ENCODE measurements at regions not wholly inside any gene's neighbourhood (a gene's known extent, or its start where the extent isn't known, plus 50 kb on each side); places are given as distances from the start of the nearest gene placed in this dataset.
A peak's percentile ranks its signal among the peaks of the same experiment; 100 is the strongest.

DNA sequence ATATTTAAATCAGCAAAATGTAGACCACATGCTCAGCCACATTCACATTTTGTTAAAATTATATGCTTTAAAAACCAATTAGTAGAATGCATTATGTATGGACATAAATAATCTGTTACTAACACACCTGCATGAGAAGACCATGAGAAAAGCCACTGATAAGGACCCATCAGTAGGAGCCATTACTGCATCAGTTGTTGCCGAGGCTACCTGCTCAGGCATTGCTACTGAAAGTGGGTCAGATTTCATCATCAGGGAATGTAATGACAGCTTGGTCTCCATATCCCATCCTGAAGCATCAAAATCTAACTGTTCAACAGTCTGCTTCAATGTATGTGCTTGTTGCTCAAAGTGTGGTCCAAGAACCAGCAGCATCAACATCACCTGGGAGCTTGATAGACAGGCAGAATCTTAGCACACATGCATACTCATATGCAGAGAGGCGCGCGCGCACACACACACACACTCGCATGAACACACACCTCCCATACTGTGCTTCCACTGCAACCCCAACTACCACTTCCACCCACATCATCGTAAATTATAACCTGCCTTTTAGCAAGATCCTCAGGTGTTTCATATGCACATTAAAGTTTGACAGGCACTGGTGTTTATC is 72.4 kb upstream of the FOXB1 start:
- Histone ChIP-seq H3K4me1 (ENCODE audit: low read depth) (no peaks in the 10 kb centered on the region), H3K36me3 (no peaks in the 10 kb centered on the region), H3K9me3 (ENCODE audit: low read depth) (no peaks in the 10 kb centered on the region), H3K4me3 (no peak overlapping the region), H3K27me3 (no peaks in the 10 kb centered on the region), H3K27ac (no peak overlapping the region)
- DNase-seq (ENCODE audit: low read depth in 1 of 2, low spot score in 1 of 2), result no peak
- TF ChIP-seq, protein P1, sequence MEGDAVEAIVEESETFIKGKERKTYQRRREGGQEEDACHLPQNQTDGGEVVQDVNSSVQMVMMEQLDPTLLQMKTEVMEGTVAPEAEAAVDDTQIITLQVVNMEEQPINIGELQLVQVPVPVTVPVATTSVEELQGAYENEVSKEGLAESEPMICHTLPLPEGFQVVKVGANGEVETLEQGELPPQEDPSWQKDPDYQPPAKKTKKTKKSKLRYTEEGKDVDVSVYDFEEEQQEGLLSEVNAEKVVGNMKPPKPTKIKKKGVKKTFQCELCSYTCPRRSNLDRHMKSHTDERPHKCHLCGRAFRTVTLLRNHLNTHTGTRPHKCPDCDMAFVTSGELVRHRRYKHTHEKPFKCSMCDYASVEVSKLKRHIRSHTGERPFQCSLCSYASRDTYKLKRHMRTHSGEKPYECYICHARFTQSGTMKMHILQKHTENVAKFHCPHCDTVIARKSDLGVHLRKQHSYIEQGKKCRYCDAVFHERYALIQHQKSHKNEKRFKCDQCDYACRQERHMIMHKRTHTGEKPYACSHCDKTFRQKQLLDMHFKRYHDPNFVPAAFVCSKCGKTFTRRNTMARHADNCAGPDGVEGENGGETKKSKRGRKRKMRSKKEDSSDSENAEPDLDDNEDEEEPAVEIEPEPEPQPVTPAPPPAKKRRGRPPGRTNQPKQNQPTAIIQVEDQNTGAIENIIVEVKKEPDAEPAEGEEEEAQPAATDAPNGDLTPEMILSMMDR (IDR thresholded peaks at IDR 0.05; ENCODE audit: low read depth, low read length), result no peak

GRCh38 chr15:59924812-59925522 is 79.1 kb upstream of the FOXB1 start:
- no peaks in the 10 kb centered on the region for H3K27me3 ChIP-seq
- no peak for DNase-seq (ENCODE audit: low read depth in 1 of 2, low spot score in 1 of 2)
- H3K27ac ChIP-seq, result no peak overlapping the region
- TF ChIP-seq, protein P1 (IDR thresholded peaks at IDR 0.05; ENCODE audit: low read depth, low read length), result no peak
- no peaks in the 10 kb centered on the region for H3K4me1 ChIP-seq (ENCODE audit: low read depth)
- H3K4me3 ChIP-seq, result no peak overlapping the region
- H3K36me3 ChIP-seq, result no peaks in the 10 kb centered on the region
- H3K9me3 ChIP-seq (ENCODE audit: low read depth), result no peaks in the 10 kb centered on the region

DNA sequence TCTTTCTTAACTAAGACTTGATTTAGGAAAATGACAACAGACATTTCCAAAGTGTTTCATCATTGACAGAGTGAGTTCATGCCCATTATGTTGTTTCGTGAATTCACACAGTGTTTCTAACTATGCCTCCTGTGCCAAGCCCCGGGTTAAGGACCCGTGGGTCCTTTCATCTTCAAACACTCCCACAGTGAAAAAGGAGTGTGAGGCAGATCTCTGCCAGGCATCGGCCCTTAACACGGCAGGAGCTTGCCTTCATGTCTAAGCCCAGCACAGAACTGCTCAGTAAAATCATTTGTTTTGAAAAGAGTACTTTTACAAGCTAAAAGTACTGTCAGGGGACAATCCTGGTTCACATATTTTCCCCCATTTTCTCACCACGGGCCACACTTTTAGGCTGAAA is 80.0 kb upstream of the FOXB1 start:
- TF ChIP-seq, protein P1 (IDR thresholded peaks at IDR 0.05; ENCODE audit: low read depth, low read length), result no peak
- Histone ChIP-seq H3K27me3 (no peaks in the 10 kb centered on the region), H3K4me3 (no peak overlapping the region), H3K4me1 (ENCODE audit: low read depth) (no peaks in the 10 kb centered on the region), H3K9me3 (ENCODE audit: low read depth) (no peaks in the 10 kb centered on the region), H3K27ac (no peak overlapping the region), H3K36me3 (no peaks in the 10 kb centered on the region)
- DNase-seq (ENCODE audit: low read depth in 1 of 2, low spot score in 1 of 2), result no peak

- H3K27me3 ChIP-seq, result no peaks in the 10 kb centered on the region
Measured at GRCh38 chr15:59923508-59923907, 80.6 kb upstream of the FOXB1 start.

DNA sequence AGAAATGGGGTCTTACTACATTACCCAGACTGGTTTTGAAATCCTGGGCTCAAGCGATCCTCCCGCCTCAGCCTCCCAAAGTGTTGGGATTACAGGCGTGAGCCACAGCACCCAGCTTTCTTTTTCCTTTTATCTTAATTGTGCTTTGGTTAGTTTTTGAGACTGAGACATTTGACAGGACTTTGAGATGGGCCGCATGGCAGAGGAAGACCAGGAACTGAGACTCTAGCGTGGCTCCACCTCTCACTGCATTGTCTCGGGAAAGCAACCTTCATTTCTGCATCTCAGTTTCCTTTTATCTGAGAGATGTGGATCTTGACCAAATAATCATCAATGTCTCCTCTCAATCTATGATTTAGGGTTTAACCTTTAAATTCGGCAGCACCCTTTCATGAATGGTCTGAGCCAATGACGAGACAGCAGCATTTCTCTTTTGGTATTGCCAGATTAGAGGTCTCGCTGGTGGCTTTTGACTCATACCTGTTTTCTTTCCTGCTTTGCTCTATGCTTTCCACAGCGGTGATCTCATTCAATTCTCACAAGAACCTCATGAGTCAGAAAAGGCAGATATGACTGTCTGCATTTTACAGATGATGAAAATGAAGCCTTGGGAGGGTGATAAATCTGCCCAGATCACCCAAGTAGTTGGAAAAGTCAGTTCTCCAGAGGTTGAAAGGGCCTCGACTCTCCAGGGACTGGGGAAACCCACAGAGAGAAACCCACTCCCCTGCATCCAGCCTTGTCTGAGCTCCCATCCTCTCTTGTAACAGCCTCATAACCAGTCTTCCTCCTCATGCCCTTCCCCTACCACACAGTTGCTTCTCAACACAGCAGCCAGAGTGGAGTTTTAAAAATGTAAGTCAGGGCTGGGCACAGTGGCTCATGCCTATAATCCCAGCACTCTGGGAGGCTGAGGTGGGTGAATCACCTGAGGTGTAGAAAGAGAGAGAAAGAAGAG is 84.8 kb upstream of the FOXB1 start:
- Histone ChIP-seq H3K4me1 (ENCODE audit: low read depth) (no peaks in the 10 kb centered on the region), H3K4me3 (no peak overlapping the region), H3K9me3 (ENCODE audit: low read depth) (no peaks in the 10 kb centered on the region), H3K36me3 (no peaks in the 10 kb centered on the region), H3K27me3 (no peaks in the 10 kb centered on the region), H3K27ac (no peak overlapping the region)
- TF ChIP-seq, protein P1 (IDR thresholded peaks at IDR 0.05; ENCODE audit: low read depth, low read length), result no peak
- DNase-seq (ENCODE audit: low read depth in 1 of 2, low spot score in 1 of 2), result peak in 1 of 2 donors; percentile 52

More at GRCh38 chr15:59923508-59923907, 80.6 kb upstream of the FOXB1 start:
- H3K4me1 ChIP-seq (ENCODE audit: low read depth), result no peaks in the 10 kb centered on the region
- H3K27ac ChIP-seq, result no peak overlapping the region
- TF ChIP-seq, protein P1 (IDR thresholded peaks at IDR 0.05; ENCODE audit: low read depth, low read length), result no peak
- no peak for DNase-seq (ENCODE audit: low read depth in 1 of 2, low spot score in 1 of 2)
- no peaks in the 10 kb centered on the region for H3K36me3 ChIP-seq
- H3K4me3 ChIP-seq, result no peak overlapping the region
- H3K9me3 ChIP-seq (ENCODE audit: low read depth), result no peaks in the 10 kb centered on the region

Data from cardiac muscle cell (in vitro differentiated cells and primary cell).